ENCODE measurements at regions not wholly inside any gene's neighbourhood (a gene's known extent, or its start where the extent isn't known, plus 50 kb on each side); places are given as distances from the start of the nearest gene placed in this dataset.

- TF ChIP-seq POLR2AphosphoS5 (IDR thresholded peaks at IDR 0.05) (no peak), CTCF (IDR thresholded peaks at IDR 0.05) (no peak), EP300 (IDR thresholded peaks at IDR 0.05) (no peak), POLR2A (IDR thresholded peaks at IDR 0.05) (no peak)
- DNase-seq (no peak), ATAC-seq (ENCODE audit: low FRiP score in 2 of 2) (no peak)
- H3K27ac ChIP-seq = no peak overlapping the region
- H3K4me1 ChIP-seq = no peaks in the 10 kb centered on the region
- no peak overlapping the region for H3K4me3 ChIP-seq
- 54 to 63% methylated on average over 4 of the region's 4 CpGs for WGBS, 2 donors
- H3K36me3 ChIP-seq = no peaks in the 10 kb centered on the region
- no peaks in the 10 kb centered on the region for H3K9me3 ChIP-seq
- no peaks in the 10 kb centered on the region for H3K27me3 ChIP-seq
Measured at GRCh38 chr9:32706004-32706724, 70.7 kb upstream of the TAF1L start.

- H3K36me3 ChIP-seq = no peaks in the 10 kb centered on the region
- H3K27me3 ChIP-seq = no peaks in the 10 kb centered on the region
- no peak overlapping the region for H3K4me3 ChIP-seq
- H3K27ac ChIP-seq = no peak overlapping the region
- H3K4me1 ChIP-seq = no peaks in the 10 kb centered on the region
- H3K9me3 ChIP-seq = no peaks in the 10 kb centered on the region
- WGBS, 2 donors = 76 to 92% methylated on average over 5 of the region's 5 CpGs
- peak in 1 of 2 donors; percentile 12 for DNase-seq
- ATAC-seq (ENCODE audit: low FRiP score in 2 of 2) = no peak
- TF ChIP-seq EP300 (IDR thresholded peaks at IDR 0.05) = no peak
- TF ChIP-seq CTCF (IDR thresholded peaks at IDR 0.05) = no peak
- TF ChIP-seq POLR2A (IDR thresholded peaks at IDR 0.05) = no peak
- TF ChIP-seq POLR2AphosphoS5 (IDR thresholded peaks at IDR 0.05) = no peak
Measured at GRCh38 chr9:32706725-32707100, 71.2 kb upstream of the TAF1L start.

GRCh38 chr9:32707326-32707725 is 71.9 kb upstream of the TAF1L start:
- Histone ChIP-seq H3K9me3 (no peaks in the 10 kb centered on the region), H3K27me3 (no peaks in the 10 kb centered on the region), H3K4me1 (no peaks in the 10 kb centered on the region), H3K27ac (no peak overlapping the region), H3K4me3 (no peak overlapping the region), H3K36me3 (no peaks in the 10 kb centered on the region)
- no peak for ATAC-seq (ENCODE audit: low FRiP score in 2 of 2)
- TF ChIP-seq EP300 (IDR thresholded peaks at IDR 0.05) (no peak), CTCF (IDR thresholded peaks at IDR 0.05) (no peak), POLR2A (IDR thresholded peaks at IDR 0.05) (no peak), POLR2AphosphoS5 (IDR thresholded peaks at IDR 0.05) (no peak)
- 81 to 90% methylated on average over 5 of the region's 5 CpGs for WGBS, 2 donors
- DNase-seq = no peak

- Histone ChIP-seq H3K27me3 (no peaks in the 10 kb centered on the region), H3K4me3 (no peak overlapping the region), H3K36me3 (no peaks in the 10 kb centered on the region), H3K4me1 (no peaks in the 10 kb centered on the region), H3K27ac (no peak overlapping the region), H3K9me3 (no peaks in the 10 kb centered on the region)
- TF ChIP-seq CTCF (IDR thresholded peaks at IDR 0.05) = no peak
- no peak for TF ChIP-seq POLR2AphosphoS5 (IDR thresholded peaks at IDR 0.05)
- TF ChIP-seq EP300 (IDR thresholded peaks at IDR 0.05) = no peak
- no peak for DNase-seq
- WGBS, 2 donors = 65 to 66% methylated on average over 3 of the region's 3 CpGs
- no peak for ATAC-seq (ENCODE audit: low FRiP score in 2 of 2)
Measured at GRCh38 chr9:32708480-32709150, 73.1 kb upstream of the TAF1L start.

- Histone ChIP-seq H3K27me3 (no peaks in the 10 kb centered on the region), H3K9me3 (no peaks in the 10 kb centered on the region), H3K4me3 (no peak overlapping the region), H3K4me1 (no peaks in the 10 kb centered on the region), H3K36me3 (no peaks in the 10 kb centered on the region), H3K27ac (no peak overlapping the region)
- DNase-seq (no peak), ATAC-seq (ENCODE audit: low FRiP score in 2 of 2) (no peak)
- TF ChIP-seq CTCF (IDR thresholded peaks at IDR 0.05) (no peak), POLR2A (IDR thresholded peaks at IDR 0.05) (no peak), EP300 (IDR thresholded peaks at IDR 0.05) (no peak), POLR2AphosphoS5 (IDR thresholded peaks at IDR 0.05) (no peak)
- WGBS, 2 donors = 94 to 95% methylated on average over 6 of the region's 6 CpGs
Measured at GRCh38 chr9:32709871-32710270, 73.5 kb upstream of the TMEM215 start.
